GM19324 (cell line): ENCODE measurements at regions not wholly inside any gene's neighbourhood (a gene's known extent, or its start where the extent isn't known, plus 50 kb on each side); places are given as distances from the start of the nearest gene placed in this dataset.
"Not testable (repeated sequence)": the region's sequence is repeated elsewhere in the genome, so short reads cannot be mapped to it uniquely, and the experiment has no call there.

Source experiments
- ATAC-seq: cut with Tn5 transposase; IDR thresholded peaks from one replicate; pipeline ENCODE4 v1.9.1; 2021; ENCODE audit warnings: mild to moderate bottlenecking, moderate library complexity; ENCODE audit not compliant: unreplicated experiment, low FRiP score

- ATAC-seq, result no peak
Measured at GRCh38 chr13:22836475-22836874, 344.3 kb upstream of the SGCG start.

GRCh38 chr13:22837980-22838647 is 342.7 kb upstream of the SGCG start:
- no peak for ATAC-seq

GRCh38 chr13:22839603-22840530 is 340.9 kb upstream of the SGCG start:
- ATAC-seq, result peak; percentile 44

- no peak for ATAC-seq
Measured at GRCh38 chr13:22846551-22846950, 334.2 kb upstream of the SGCG start.

- no peak for ATAC-seq
Measured at GRCh38 chr13:22848539-22849052, 332.2 kb upstream of the SGCG start.

- no peak for ATAC-seq
Measured at GRCh38 chr13:22855926-22856325, 324.9 kb upstream of the SGCG start.

- ATAC-seq, result not testable (repeated sequence)
Measured at GRCh38 chr13:22858980-22859379, 321.8 kb upstream of the SGCG start.

GRCh38 chr13:22859411-22859810 is 321.4 kb upstream of the SGCG start:
- not testable (repeated sequence) for ATAC-seq

GRCh38 chr13:22861958-22862466 is 318.8 kb upstream of the SGCG start:
- no peak for ATAC-seq

- ATAC-seq, result no peak
Measured at GRCh38 chr13:22862478-22862877, 318.3 kb upstream of the SGCG start.

GRCh38 chr13:22866221-22866620 is 314.6 kb upstream of the SGCG start:
- no peak for ATAC-seq

GRCh38 chr13:22871231-22871630 is 309.5 kb upstream of the SGCG start:
- ATAC-seq, result no peak

GRCh38 chr13:22874839-22875238 is 305.9 kb upstream of the SGCG start:
- no peak for ATAC-seq

GRCh38 chr13:22877421-22877820 is 303.4 kb upstream of the SGCG start:
- no peak for ATAC-seq

GRCh38 chr13:22880741-22881720 is 299.7 kb upstream of the SGCG start:
- no peak for ATAC-seq

GRCh38 chr13:22881721-22882608 is 298.8 kb upstream of the SGCG start:
- ATAC-seq, result not testable (repeated sequence)

- ATAC-seq, result peak; percentile 58
Measured at GRCh38 chr13:22883262-22883840, 297.4 kb upstream of the SGCG start.

GRCh38 chr13:22883956-22884355 is 296.8 kb upstream of the SGCG start:
- ATAC-seq, result no peak

GRCh38 chr13:22886061-22886460 is 294.7 kb upstream of the SGCG start:
- not testable (repeated sequence) for ATAC-seq
